Large intestine (tissue), 3 donors: ENCODE measurements at regions not wholly inside any gene's neighbourhood (a gene's known extent, or its start where the extent isn't known, plus 50 kb on each side); places are given as distances from the start of the nearest gene placed in this dataset.

Experiments
- DNase-seq, 2 donors: peaks; one replicate each; pipeline versions ENCODE4 v3.0.0 to v3.0.0-alpha.2; 2013
- H3K27ac ChIP-seq: one replicate; pipeline ENCODE4 v1.5.1; 2013; ENCODE audit warnings: low read length
- H3K27me3 ChIP-seq: 2 replicates; pipeline ENCODE4 v1.6.1; 2013; ENCODE audit warnings: low read length; ENCODE audit not compliant: control insufficient read depth, insufficient read depth
- H3K36me3 ChIP-seq: 2 replicates; pipeline ENCODE4 v1.6.1; 2013; ENCODE audit warnings: low read length; ENCODE audit not compliant: control insufficient read depth, insufficient read depth
- H3K4me1 ChIP-seq: one replicate; pipeline ENCODE4 v1.6.1; 2013; ENCODE audit warnings: low read length; ENCODE audit not compliant: control insufficient read depth, insufficient read depth
- H3K4me3 ChIP-seq: one replicate; pipeline ENCODE4 v1.5.1; 2013; ENCODE audit warnings: low read length
- H3K9me3 ChIP-seq: one replicate; pipeline ENCODE4 v1.6.1; 2013; ENCODE audit warnings: mild to moderate bottlenecking, low read depth, low read length, moderate library complexity; ENCODE audit not compliant: control insufficient read depth
- WGBS: methylation state at CpG from one replicate; pipeline ENCODE4 v1.1.5; 2013; ENCODE audit warnings: low lambda C conversion rate; ENCODE audit not compliant: insufficient coverage; 5-methylcytosine and 5-hydroxymethylcytosine counted together

DNA sequence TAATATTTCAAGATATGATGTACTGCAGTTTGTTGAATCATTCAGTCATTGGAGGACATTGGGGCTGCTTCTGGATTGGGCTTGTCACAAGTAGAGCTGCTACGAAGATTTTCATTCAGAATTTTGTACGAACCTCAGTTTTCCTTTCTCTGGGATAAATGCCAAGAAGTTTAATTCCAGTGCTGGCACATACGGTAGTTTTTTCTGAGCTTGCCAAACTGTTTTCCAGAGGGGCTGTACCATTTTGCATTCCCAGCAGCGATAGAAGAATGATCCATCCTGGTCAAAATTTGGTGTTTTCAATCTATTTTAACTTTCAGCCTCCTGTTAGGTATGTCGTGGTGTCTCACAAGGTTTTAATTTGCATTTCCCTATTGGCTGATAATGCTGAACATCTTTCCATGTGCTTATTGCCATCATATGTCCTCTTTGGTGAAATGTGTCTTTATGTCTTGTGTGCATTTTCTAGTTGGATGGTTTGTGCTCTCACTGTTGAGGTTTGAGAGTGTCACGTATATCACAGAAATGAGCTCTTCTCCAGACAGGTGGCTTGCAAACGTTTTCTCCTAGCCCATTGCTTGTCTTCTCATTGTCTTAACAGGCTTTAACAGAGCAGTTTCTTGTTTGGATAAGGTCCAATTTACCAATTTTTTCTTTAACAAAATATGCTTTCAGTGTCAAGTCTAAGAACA, 612.6 kb downstream of the GALR1 start:
- no peaks in the 10 kb centered on the region for H3K36me3 ChIP-seq
- no peaks in the 10 kb centered on the region for H3K4me1 ChIP-seq
- no peak overlapping the region for H3K4me3 ChIP-seq
- no peak overlapping the region for H3K27ac ChIP-seq
- peaks cover 15% of the 10 kb centered on the region for H3K9me3 ChIP-seq
- no peaks in the 10 kb centered on the region for H3K27me3 ChIP-seq
- no peak for DNase-seq
- 95% methylated on average over 4 of the region's 7 CpGs for WGBS

- no CpG with 5 or more reads among the region's 11 CpGs for WGBS
- Histone ChIP-seq H3K9me3 (peaks cover 19% of the 10 kb centered on the region), H3K4me1 (no peaks in the 10 kb centered on the region), H3K27me3 (no peaks in the 10 kb centered on the region), H3K36me3 (no peaks in the 10 kb centered on the region), H3K4me3 (no peak overlapping the region), H3K27ac (no peak overlapping the region)
- DNase-seq = no peak
These were observed 616.2 kb downstream of the GALR1 start for GRCh38 chr18:77865853-77866252.

DNA sequence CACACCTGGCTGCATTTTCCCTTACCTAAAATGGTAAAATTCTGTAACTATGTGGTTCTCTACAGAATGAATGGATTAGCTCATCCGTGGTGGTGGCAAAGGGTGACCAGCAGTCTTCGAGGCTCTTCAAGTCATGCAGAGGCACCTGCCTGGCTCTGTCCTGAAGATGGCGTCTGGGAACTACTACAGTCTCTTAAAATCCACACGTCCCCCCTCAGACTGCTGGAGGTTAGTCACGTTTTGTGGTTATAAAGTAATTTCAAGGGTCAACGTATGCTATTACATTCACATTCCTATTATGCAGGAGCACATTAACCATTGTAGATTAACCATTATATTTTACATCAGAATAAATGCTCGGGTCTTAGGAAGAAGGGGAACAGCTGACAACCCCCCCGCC, 616.7 kb downstream of the GALR1 start:
- no peak for DNase-seq
- WGBS = 72% methylated on average over 3 of the region's 8 CpGs
- no peaks in the 10 kb centered on the region for H3K36me3 ChIP-seq
- H3K27me3 ChIP-seq = no peaks in the 10 kb centered on the region
- peaks cover 21% of the 10 kb centered on the region for H3K9me3 ChIP-seq
- H3K4me3 ChIP-seq = no peak overlapping the region
- H3K4me1 ChIP-seq = no peaks in the 10 kb centered on the region
- no peak overlapping the region for H3K27ac ChIP-seq

- H3K4me1 ChIP-seq = no peaks in the 10 kb centered on the region
- no CpG with 5 or more reads among the region's 10 CpGs for WGBS
- H3K9me3 ChIP-seq = peaks cover 21% of the 10 kb centered on the region
- no peak overlapping the region for H3K27ac ChIP-seq
- H3K27me3 ChIP-seq = no peaks in the 10 kb centered on the region
- H3K4me3 ChIP-seq = no peak overlapping the region
- no peaks in the 10 kb centered on the region for H3K36me3 ChIP-seq
- DNase-seq = peak in 1 of 2 donors; percentile 4
These were observed 620.6 kb downstream of the GALR1 start for GRCh38 chr18:77870199-77870598.

DNA sequence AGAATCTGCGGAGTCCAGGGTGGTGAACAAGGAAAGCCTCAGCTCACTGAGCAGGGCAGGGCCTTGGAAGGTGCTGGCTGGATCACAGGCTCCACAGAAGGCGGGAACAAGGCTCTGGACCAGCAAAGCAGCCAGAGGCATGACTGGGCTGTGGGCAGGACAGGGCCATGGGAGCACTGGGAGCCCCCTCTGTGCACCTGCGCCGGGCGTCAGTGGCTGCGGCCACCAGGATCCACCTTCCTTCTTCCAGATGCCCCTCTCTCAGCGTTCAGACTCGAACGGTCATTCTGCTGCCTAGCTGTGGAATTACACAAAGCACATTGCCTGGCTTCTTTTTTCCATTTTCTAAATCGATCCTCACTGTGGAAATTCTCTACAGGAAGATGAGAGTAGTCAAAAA, 621.2 kb downstream of the GALR1 start:
- no peaks in the 10 kb centered on the region for H3K27me3 ChIP-seq
- H3K36me3 ChIP-seq = no peaks in the 10 kb centered on the region
- H3K4me3 ChIP-seq = no peak overlapping the region
- no peak for DNase-seq
- 92% methylated on average over 2 of the region's 10 CpGs for WGBS
- peaks cover 16% of the 10 kb centered on the region for H3K9me3 ChIP-seq
- no peak overlapping the region for H3K27ac ChIP-seq
- H3K4me1 ChIP-seq = no peaks in the 10 kb centered on the region

- WGBS = 89% methylated on average over 4 of the region's 8 CpGs
- Histone ChIP-seq H3K27me3 (no peaks in the 10 kb centered on the region), H3K9me3 (peaks cover 12% of the 10 kb centered on the region), H3K4me3 (no peak overlapping the region), H3K27ac (no peak overlapping the region), H3K36me3 (no peaks in the 10 kb centered on the region), H3K4me1 (no peaks in the 10 kb centered on the region)
- DNase-seq = no peak
These were observed 622.5 kb downstream of the GALR1 start for GRCh38 chr18:77872166-77872565.

DNA sequence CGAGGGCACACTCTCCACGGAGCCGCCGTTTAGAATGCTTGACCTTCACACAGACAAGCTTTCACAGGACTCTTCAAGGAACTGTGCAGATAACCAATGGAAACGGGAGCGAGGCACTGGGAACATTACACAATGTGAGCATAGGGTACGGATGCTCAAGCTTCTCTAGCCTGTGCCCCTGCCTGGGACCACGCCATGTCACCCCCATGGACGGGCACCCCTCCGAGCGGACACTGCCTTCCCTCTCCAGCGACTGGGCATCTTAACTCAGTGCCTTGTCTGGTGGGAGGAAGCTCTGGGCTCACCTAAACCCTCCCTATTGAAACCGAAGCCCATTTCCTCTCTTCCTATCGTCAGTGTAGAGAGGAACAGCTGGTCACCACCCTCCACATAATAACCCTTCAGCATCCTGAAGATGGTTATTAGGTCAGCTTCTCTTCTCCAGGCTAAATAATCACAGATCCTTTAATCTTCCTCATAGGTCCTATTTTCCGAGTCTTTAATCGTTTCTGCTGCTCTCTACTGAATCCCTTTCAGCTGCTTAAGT, 626.7 kb downstream of the GALR1 start:
- no CpG with 5 or more reads among the region's 16 CpGs for WGBS

DNA sequence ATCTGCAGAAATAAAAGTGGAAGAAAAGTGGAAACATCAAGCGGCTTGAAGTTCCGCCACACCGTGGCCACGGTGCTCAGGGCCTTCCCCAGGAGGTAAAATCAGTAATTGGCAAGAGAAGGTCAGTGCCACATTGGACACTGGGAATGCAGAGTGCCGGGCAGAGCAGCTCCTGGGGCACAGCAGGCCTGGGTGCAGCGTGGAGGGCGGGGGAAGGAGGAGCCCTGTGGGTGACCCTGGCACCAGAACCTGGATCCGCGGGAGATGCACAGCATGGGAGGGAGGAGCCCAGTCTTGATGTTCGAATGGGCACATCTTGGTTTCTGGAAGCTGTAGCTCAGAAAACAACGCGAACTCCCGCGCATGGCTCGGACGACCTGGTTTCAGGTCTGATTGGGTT, 630.2 kb downstream of the GALR1 start:
- H3K36me3 ChIP-seq = no peaks in the 10 kb centered on the region
- H3K9me3 ChIP-seq = no peaks in the 10 kb centered on the region
- H3K27me3 ChIP-seq = no peaks in the 10 kb centered on the region
- no peaks in the 10 kb centered on the region for H3K4me1 ChIP-seq
- no peak overlapping the region for H3K27ac ChIP-seq
- 100% methylated on average over 1 of the region's 16 CpGs for WGBS
- no peak overlapping the region for H3K4me3 ChIP-seq
- DNase-seq = no peak

More for the DNA sequence above, 626.7 kb downstream of the GALR1 start:
- H3K9me3 ChIP-seq = no peaks in the 10 kb centered on the region
- H3K27ac ChIP-seq = no peak overlapping the region
- no peak overlapping the region for H3K4me3 ChIP-seq
- no peak for DNase-seq
- no peaks in the 10 kb centered on the region for H3K36me3 ChIP-seq
- no peaks in the 10 kb centered on the region for H3K27me3 ChIP-seq
- no peaks in the 10 kb centered on the region for H3K4me1 ChIP-seq

DNA sequence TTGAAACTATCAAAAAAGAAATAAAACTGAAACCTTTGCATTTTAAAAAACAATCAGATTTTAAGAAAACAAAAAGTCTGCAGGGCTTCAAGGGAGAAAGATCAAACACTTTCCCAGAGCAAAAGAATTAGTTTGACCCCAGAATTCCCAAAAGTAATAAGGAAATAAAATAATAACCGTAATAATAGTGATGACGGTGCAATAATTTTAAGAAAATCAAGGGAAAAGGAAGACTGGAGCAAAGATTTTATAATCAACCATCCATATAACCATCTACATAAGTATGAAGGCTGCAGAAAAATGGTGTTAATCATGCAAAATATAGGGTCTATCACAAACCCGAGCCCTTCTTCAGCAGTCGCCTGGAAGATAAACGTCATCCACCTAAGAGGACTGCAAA, 634.8 kb downstream of the GALR1 start:
- 100% methylated on average over 2 of the region's 5 CpGs for WGBS
- Histone ChIP-seq H3K4me1 (no peaks in the 10 kb centered on the region), H3K36me3 (no peaks in the 10 kb centered on the region), H3K9me3 (no peaks in the 10 kb centered on the region), H3K27ac (no peak overlapping the region), H3K27me3 (no peaks in the 10 kb centered on the region), H3K4me3 (no peak overlapping the region)
- DNase-seq = no peak

DNA sequence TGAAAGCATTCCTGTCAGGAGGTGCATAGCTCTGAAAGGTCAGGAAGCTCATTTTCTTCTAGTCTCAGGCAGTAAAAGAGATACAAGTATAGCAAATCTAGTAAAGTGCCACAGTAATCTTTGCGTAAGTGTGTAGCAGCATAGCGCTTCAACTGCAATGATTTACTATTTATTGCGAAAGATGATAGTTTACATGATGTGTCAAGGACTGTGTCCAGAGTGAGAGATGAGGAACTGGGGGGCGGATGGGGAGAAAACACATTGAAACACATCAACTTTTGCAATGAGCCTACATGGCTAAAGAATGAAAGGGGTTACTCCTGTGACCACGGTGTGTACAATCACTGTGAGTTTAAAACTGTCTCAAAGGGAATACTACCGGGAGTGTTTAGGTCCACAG, 644.4 kb downstream of the GALR1 start:
- Histone ChIP-seq H3K4me3 (no peak overlapping the region), H3K36me3 (no peaks in the 10 kb centered on the region), H3K9me3 (no peaks in the 10 kb centered on the region), H3K27me3 (peaks cover 5% of the 10 kb centered on the region), H3K4me1 (no peaks in the 10 kb centered on the region), H3K27ac (no peak overlapping the region)
- WGBS = 82% methylated on average over 2 of the region's 6 CpGs
- no peak for DNase-seq

DNA sequence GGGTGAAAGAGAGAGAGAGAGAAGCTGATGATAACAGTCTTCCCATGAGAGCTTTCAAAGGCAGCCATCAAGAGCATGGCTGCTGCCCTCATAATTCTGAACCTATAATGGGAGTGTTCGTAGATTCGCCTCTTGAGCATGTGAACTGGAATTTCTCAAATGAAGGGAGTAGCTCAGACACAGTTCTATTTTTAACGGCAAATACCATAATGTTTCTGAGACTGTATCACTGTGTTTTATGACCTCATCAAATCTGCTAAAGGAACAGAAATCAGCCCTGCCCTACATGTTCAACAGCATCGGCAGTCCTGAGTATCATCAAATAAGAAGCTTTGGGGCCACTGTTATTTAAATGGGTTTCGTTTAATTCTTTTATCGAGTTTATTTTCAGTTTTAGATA, 645.6 kb downstream of the GALR1 start:
- DNase-seq = no peak
- no peak overlapping the region for H3K4me3 ChIP-seq
- no peaks in the 10 kb centered on the region for H3K36me3 ChIP-seq
- H3K9me3 ChIP-seq = peaks cover 3% of the 10 kb centered on the region
- no peak overlapping the region for H3K27ac ChIP-seq
- peaks cover 5% of the 10 kb centered on the region for H3K27me3 ChIP-seq
- no peaks in the 10 kb centered on the region for H3K4me1 ChIP-seq
- 83% methylated on average over 2 of the region's 6 CpGs for WGBS
